ENCODE measurements at regions not wholly inside any gene's neighbourhood (a gene's known extent, or its start where the extent isn't known, plus 50 kb on each side); places are given as distances from the start of the nearest gene placed in this dataset.

DNA sequence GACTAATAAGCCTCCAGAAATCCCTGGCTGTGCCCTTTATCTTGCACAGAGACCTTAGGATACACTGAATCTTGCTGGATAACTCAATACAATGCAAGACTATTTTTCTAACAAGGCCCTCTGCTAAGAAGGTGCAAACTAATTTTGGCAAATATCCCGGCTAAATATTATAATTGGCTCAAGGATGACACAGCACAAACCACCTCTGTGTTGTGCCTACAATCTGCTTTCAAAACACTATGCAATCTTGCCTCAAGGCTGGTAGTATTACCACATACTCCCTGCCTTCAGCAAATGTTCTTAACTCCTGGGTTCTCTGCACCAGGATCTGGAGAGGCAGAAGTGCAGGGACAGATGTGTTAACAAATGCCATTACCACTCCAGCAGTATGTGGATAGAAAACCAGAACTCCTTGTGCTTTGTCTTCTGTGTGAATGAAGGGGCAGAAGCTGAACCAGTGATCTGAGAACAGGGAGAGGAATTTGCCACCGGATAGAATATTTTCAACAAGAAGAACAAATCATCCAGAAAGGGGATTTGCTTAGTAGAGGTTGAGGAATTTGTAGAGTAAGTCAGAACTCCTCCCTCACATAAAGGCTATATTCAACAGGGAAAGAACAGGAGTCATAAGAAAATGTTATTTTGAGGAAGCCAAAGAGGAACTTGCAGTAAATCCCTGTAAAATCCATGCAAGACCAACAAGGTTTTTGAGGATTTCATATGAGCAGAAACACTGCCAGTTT is 74.1 kb upstream of the SLC4A11 start:
- Histone ChIP-seq H3K36me3 (peaks cover 0 to 42% of the 10 kb centered on the region in 2 donors), H3K27ac (peak overlapping the region; percentile 21), H3K4me3 (no peak overlapping the region), H3K27me3 (no peaks in the 10 kb centered on the region), H3K4me1 (peaks cover 28% of the 10 kb centered on the region), H3K9me3 (no peaks in the 10 kb centered on the region)
- no peak for DNase-seq (ENCODE audit: extremely low spot score in 2 of 2)
- intact Hi-C loops (cut with DNase I), result no loop called here
- TF ChIP-seq, protein P1, sequence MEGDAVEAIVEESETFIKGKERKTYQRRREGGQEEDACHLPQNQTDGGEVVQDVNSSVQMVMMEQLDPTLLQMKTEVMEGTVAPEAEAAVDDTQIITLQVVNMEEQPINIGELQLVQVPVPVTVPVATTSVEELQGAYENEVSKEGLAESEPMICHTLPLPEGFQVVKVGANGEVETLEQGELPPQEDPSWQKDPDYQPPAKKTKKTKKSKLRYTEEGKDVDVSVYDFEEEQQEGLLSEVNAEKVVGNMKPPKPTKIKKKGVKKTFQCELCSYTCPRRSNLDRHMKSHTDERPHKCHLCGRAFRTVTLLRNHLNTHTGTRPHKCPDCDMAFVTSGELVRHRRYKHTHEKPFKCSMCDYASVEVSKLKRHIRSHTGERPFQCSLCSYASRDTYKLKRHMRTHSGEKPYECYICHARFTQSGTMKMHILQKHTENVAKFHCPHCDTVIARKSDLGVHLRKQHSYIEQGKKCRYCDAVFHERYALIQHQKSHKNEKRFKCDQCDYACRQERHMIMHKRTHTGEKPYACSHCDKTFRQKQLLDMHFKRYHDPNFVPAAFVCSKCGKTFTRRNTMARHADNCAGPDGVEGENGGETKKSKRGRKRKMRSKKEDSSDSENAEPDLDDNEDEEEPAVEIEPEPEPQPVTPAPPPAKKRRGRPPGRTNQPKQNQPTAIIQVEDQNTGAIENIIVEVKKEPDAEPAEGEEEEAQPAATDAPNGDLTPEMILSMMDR (IDR thresholded peaks at IDR 0.05), result no peak
- TF ChIP-seq POLR2AphosphoS5 (IDR thresholded peaks at IDR 0.05; ENCODE audit: insufficient read depth in 1 of 2, low read depth in 1 of 2) (no peak), POLR2A (IDR thresholded peaks at IDR 0.05) (no peak)

DNA sequence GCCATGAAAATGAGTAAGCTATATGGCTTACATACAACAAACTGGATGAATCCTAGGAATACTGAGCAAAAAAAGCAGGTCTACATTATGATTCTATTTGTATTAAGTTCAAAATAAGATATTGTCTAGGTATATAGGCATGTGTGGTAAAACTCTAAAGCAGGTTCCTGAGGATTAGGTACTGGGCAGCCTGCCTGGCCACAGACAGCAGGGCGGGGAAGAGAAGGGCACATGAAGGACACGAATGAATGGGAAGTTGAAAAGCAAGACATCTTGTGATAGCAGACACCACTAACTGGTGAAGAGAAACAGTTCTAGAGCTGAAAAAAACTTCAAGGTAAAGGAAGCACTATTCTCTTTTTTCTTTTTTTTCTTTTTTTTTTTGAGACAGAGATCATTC is 72.6 kb upstream of the SLC4A11 start:
- intact Hi-C loops (cut with DNase I), result no loop called here
- TF ChIP-seq POLR2AphosphoS5 (IDR thresholded peaks at IDR 0.05; ENCODE audit: insufficient read depth in 1 of 2, low read depth in 1 of 2) (no peak), POLR2A (IDR thresholded peaks at IDR 0.05) (no peak)
- TF ChIP-seq, protein P1 (IDR thresholded peaks at IDR 0.05), result no peak
- no peak for DNase-seq (ENCODE audit: extremely low spot score in 2 of 2)
- H3K27ac ChIP-seq, result no peak overlapping the region
- peaks cover 28% of the 10 kb centered on the region for H3K4me1 ChIP-seq
- no peaks in the 10 kb centered on the region for H3K9me3 ChIP-seq
- H3K27me3 ChIP-seq, result no peaks in the 10 kb centered on the region
- peaks cover 0 to 46% of the 10 kb centered on the region in 2 donors for H3K36me3 ChIP-seq
- no peak overlapping the region for H3K4me3 ChIP-seq

DNA sequence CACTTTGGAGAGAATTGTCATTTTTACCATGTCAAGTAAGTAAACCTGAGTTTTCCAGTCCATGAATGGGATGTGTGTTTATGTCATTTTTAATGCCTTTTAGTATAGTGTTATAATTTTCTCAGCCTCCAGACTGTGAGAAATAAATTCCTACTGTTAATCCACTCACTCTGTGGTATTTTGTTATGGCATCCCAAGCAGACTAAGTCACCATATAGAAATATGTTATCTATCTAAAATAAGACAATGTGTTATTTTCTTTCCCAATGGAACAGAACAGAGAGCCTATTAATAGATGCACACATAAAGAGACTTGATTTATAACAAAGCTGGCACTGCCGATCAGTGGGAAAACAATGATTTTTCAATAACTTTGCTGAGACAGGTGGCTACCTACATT is 70.2 kb upstream of the SLC4A11 start:
- H3K36me3 ChIP-seq, result peaks cover 0 to 36% of the 10 kb centered on the region in 2 donors
- H3K4me1 ChIP-seq, result peaks cover 16% of the 10 kb centered on the region
- no peak overlapping the region for H3K27ac ChIP-seq
- no peak for DNase-seq (ENCODE audit: extremely low spot score in 2 of 2)
- TF ChIP-seq, protein P1 (IDR thresholded peaks at IDR 0.05), result no peak
- TF ChIP-seq POLR2AphosphoS5 (IDR thresholded peaks at IDR 0.05; ENCODE audit: insufficient read depth in 1 of 2, low read depth in 1 of 2) (no peak), POLR2A (IDR thresholded peaks at IDR 0.05) (no peak)
- no peaks in the 10 kb centered on the region for H3K9me3 ChIP-seq
- no peaks in the 10 kb centered on the region for H3K27me3 ChIP-seq
- intact Hi-C loops (cut with DNase I), result no loop called here
- no peak overlapping the region for H3K4me3 ChIP-seq

DNA sequence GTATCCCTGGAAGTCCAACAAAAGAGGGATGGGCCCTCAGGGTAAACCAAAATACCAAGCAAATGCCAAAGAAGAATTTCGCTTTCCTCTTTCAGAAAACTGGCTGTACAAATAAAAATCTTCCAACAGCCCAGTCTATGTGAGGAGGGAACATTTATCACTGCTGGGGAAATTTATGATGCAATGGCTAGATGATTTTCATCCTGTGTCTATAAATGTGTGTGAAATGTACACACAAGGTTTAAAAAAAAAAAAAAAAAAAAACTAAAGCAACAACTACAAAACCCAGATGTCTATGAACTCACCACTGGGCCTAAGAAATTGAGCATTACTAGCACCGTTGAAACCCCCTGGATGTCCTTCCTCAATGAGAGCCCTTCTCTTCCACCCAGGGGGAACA is 68.7 kb upstream of the SLC4A11 start:
- Histone ChIP-seq H3K36me3 (peaks cover 0 to 28% of the 10 kb centered on the region in 2 donors), H3K9me3 (no peaks in the 10 kb centered on the region), H3K4me1 (peaks cover 3% of the 10 kb centered on the region), H3K27me3 (no peaks in the 10 kb centered on the region), H3K27ac (no peak overlapping the region), H3K4me3 (no peak overlapping the region)
- TF ChIP-seq POLR2AphosphoS5 (IDR thresholded peaks at IDR 0.05; ENCODE audit: insufficient read depth in 1 of 2, low read depth in 1 of 2) (no peak), POLR2A (IDR thresholded peaks at IDR 0.05) (no peak)
- TF ChIP-seq, protein P1 (IDR thresholded peaks at IDR 0.05), result no peak
- DNase-seq (ENCODE audit: extremely low spot score in 2 of 2), result no peak
- intact Hi-C loops (cut with DNase I), result no loop called here

DNA sequence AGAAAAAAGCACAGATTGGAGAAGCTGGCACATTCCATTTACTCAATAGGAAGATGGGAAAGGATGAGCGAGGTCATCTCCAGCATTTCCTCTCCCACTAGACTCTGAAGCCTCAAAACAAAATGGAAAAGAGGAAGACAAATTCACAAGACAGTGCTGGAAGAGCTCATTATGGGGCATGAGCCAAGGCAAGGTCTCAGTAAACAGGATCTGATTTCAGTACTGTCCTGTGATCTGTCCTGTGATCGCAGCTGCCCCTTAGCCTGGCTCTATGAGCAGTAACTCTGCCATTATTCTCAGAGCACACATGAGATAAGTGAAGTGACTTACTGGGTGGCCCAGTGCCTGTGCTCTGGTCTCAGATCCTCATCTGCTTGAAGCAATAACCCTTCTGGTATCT is 68.1 kb upstream of the SLC4A11 start:
- no peak overlapping the region for H3K4me3 ChIP-seq
- H3K36me3 ChIP-seq, result peaks cover 0 to 27% of the 10 kb centered on the region in 2 donors
- no peak overlapping the region for H3K27ac ChIP-seq
- TF ChIP-seq, protein P1 (IDR thresholded peaks at IDR 0.05), result no peak
- TF ChIP-seq POLR2AphosphoS5 (IDR thresholded peaks at IDR 0.05; ENCODE audit: insufficient read depth in 1 of 2, low read depth in 1 of 2) (no peak), POLR2A (IDR thresholded peaks at IDR 0.05) (no peak)
- intact Hi-C loops (cut with DNase I), result no loop called here
- H3K9me3 ChIP-seq, result no peaks in the 10 kb centered on the region
- no peak for DNase-seq (ENCODE audit: extremely low spot score in 2 of 2)
- H3K27me3 ChIP-seq, result no peaks in the 10 kb centered on the region
- no peaks in the 10 kb centered on the region for H3K4me1 ChIP-seq

All from vagina (tissue), 2 donors.